HEK293T (cell line): ENCODE measurements at regions not wholly inside any gene's neighbourhood (a gene's known extent, or its start where the extent isn't known, plus 50 kb on each side); places are given as distances from the start of the nearest gene placed in this dataset.

Source experiments
- ARNT ChIP-seq: fragments of 450-650 bp; IDR thresholded peaks from 2 replicates; pipeline ENCODE4 v1.6.1; 2017; ENCODE audit warnings: mild to moderate bottlenecking
- CTBP1 ChIP-seq: fragments of 450-650 bp; IDR thresholded peaks from 2 replicates; pipeline ENCODE4 v1.6.1; 2016; ENCODE audit warnings: borderline replicate concordance
- HDGF ChIP-seq: fragments of 450-650 bp; IDR thresholded peaks from 2 replicates; pipeline ENCODE4 v1.6.1; 2017; ENCODE audit warnings: antibody characterized with exemption, borderline replicate concordance
- SP1 ChIP-seq: fragments of 450-650 bp; IDR thresholded peaks from 2 replicates; pipeline ENCODE4 v1.6.1; 2017
- TARDBP ChIP-seq: fragments of 450-650 bp; IDR thresholded peaks from 2 replicates; pipeline ENCODE4 v1.6.1; 2016
- TF ChIP-seq, protein P1 (sequence below): fragments of 450-650 bp; IDR thresholded peaks from 2 replicates; pipeline ENCODE4 v1.6.1; 2016

- TF ChIP-seq SP1 (no peak), TARDBP (no peak), HDGF (no peak), CTBP1 (no peak), ARNT (no peak)
- TF ChIP-seq, protein P1, sequence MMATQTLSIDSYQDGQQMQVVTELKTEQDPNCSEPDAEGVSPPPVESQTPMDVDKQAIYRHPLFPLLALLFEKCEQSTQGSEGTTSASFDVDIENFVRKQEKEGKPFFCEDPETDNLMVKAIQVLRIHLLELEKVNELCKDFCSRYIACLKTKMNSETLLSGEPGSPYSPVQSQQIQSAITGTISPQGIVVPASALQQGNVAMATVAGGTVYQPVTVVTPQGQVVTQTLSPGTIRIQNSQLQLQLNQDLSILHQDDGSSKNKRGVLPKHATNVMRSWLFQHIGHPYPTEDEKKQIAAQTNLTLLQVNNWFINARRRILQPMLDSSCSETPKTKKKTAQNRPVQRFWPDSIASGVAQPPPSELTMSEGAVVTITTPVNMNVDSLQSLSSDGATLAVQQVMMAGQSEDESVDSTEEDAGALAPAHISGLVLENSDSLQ, result no peak
Observed at GRCh38 chr7:25478925-25479324, 250.6 kb upstream of the NPVF start.
